Right renal pelvis (tissue), 4 donors: ENCODE measurements at regions not wholly inside any gene's neighbourhood (a gene's known extent, or its start where the extent isn't known, plus 50 kb on each side); places are given as distances from the start of the nearest gene placed in this dataset.
"Not testable (repeated sequence)": the region's sequence is repeated elsewhere in the genome, so short reads cannot be mapped to it uniquely, and the experiment has no call there.

Source experiments
- DNase-seq, 4 donors: peaks; one replicate each; pipeline ENCODE4 v3.0.0-alpha.2; 2013; ENCODE audit warnings: low read depth in 4 of 4, low spot score in 3 of 4, missing footprints in 1 of 4

DNA sequence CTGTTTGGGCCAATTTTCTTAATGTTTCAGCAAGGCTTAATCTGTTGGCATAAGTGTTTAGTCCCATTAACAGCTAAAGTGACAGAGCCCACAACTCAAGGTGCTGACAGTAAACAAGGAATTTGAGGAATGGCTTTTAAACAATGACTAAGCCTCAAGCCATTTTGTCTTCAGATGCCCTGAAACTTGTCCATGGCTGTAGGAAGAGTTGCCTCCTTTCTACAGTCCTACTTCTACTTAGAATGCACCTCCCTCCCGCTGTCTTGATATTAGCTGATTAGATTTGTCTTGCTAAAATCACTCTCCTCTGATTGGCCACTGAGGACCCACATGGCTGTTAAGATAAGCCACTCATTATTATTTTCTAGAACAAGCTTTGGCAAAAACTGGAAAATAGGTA, 188.4 kb upstream of the OTX2 start:
- DNase-seq = no peak

- DNase-seq = no peak
These were observed 186.6 kb upstream of the OTX2 start for GRCh38 chr14:56996721-56997399.

DNA sequence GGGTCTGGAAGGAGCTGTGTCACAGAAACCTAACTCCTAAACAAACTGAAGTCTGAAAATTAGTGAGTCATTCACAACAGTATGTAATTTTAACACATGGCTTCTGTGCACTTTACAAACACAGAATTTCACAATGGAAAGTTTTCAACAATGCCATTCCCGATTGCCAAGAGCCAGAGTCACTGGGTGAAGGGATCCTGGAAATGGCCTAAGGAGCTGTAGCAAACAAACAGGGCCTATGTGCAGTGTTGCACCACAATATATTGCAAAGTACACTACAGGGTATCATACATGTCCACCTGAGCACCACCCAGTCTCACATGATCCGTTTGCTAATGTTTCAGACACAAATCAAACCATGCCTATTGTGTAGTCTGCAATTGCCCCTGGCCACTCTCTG, 184.7 kb upstream of the OTX2 start:
- DNase-seq = no peak

DNA sequence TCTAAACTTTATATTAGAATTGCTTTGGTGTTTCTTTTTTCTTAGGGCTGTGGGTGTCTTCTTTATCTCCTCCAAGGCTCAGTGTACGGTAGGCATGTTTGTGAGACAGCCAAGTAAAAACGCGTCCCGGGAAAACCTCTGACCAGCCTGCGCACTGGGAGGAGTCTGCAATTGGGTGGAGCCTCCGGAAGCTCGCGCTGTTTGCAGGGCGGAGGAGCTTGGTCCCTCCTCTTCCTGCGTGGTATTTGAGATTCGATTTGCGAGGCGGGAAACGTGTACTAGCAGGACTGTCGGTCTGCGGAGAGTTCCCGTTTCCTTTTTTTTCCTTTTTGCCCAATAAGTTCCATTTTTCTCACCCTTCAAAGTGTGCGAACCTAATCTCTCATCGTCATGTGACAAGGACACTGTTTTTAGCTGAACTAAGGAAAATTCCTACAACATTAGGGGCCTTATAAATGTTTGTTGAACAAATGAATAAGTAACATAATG, 182.1 kb upstream of the OTX2 start:
- DNase-seq = no peak

- not testable (repeated sequence) for DNase-seq
These were observed 180.8 kb upstream of the OTX2 start for GRCh38 chr14:56990991-56991627.

DNA sequence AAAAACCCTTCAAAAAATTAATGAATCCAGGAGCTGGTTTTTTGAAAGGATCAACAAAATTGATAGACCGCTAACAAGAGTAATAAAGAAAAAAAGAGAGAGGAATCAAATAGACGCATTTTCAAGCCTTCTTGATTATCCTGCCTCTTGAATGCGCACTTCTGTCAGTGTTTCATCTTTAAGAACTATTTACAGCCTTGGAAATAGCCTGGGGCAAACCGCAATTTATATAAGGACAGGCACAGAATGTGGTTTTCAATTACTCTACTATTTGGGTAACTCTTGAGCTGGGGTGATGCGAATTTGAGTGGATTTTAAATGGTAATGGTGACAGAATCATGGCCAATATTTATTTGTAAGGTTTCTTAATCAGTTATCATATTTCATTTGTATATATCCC, 179.1 kb upstream of the OTX2 start:
- DNase-seq = no peak

DNA sequence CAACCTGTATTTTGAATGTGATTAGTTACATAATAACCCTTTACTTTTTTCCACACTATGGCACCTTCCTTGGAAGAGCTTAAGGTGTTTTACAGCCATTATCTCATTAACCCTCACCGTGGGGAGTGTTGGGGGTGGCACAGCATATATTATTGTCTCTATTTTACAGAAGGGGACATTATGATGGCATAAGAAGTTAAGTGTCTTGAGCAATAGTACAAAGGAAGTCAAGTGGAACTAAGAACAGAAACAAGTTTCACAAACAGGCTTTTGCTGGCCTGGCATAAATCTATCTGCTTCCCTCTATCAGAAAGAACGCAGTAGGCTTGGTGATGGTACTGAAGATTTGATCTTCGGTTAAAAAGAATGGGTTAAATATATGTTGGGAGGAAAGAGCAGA, 169.7 kb upstream of the OTX2 start:
- DNase-seq = no peak

GRCh38 chr14:56976211-56976610, 165.9 kb upstream of the OTX2 start:
- no peak for DNase-seq

DNA sequence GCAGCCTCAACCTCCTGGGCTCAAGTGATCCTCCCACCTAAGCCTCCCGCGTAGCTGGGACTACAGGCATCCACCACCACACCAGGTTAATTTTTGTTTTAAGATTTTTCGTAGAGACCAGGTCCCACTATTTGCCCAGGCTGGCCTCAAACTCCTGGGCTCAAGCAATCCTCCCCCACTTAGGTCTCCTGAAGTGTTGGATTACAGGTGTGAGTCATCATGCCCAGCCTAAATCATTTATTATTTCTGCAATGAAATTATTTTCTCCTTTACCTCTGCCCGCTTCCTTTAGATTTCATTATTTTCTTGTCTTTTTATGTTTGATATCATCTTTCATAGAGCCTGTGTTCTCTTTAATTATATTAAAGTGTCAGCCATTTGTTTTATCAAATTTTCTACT, 165.2 kb upstream of the OTX2 start:
- no peak for DNase-seq

DNA sequence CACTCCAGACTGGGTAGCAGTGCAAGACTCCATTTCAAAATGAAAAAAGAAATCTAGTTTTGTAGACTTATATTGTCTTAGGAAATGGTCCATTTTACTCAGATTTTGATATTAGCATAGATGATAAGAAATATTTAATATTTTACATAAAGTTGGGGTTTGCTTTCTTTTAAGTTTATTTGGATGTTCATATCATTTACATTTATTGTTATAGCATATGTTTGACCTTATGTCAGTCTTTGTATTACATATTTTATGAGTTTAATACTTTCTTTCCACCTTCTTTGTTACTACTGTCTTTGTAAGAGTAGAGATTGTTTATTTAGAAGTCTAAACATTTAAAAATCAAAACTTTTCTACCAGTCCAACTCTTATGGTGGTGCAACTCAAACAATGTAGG, 162.7 kb upstream of the OTX2 start:
- DNase-seq = no peak

GRCh38 chr14:56964895-56965294, 154.6 kb upstream of the OTX2 start:
- no peak for DNase-seq

- no peak for DNase-seq
These were observed 153.1 kb upstream of the OTX2 start for GRCh38 chr14:56963381-56963780.

GRCh38 chr14:56962444-56963080, 152.3 kb upstream of the OTX2 start:
- DNase-seq = no peak

GRCh38 chr14:56959869-56960268, 149.6 kb upstream of the OTX2 start:
- no peak for DNase-seq

- DNase-seq = no peak
These were observed 148.8 kb upstream of the OTX2 start for GRCh38 chr14:56959121-56959520.

- DNase-seq = no peak
These were observed 145.9 kb upstream of the OTX2 start for GRCh38 chr14:56956182-56956581.

- no peak for DNase-seq
These were observed 145.5 kb upstream of the OTX2 start for GRCh38 chr14:56955745-56956144.

- no peak for DNase-seq
These were observed 143.6 kb upstream of the OTX2 start for GRCh38 chr14:56953884-56954283.

- no peak for DNase-seq
These were observed 142.6 kb upstream of the OTX2 start for GRCh38 chr14:56952766-56953473.

DNA sequence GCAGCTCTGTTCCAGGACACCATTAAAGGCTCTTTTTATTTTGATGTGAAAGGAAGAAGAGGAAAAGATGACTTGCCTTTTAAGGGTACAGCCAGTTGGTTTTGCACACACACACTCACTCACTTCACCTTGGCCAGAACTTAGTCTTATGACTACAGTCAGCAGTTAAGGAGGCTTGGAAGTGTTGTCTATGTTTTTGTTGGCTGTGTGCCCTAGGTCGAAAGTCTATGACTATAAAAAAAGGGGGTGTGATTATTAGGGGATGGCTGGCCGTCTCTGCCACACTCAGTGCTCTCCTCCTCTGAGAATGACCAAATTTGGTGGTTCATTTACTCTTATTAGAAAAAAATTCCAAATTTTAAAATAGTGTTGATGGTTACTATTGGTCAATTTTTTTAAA, 139.5 kb upstream of the OTX2 start:
- peak in 2 of 4 donors; percentile 3 to 13 for DNase-seq

DNA sequence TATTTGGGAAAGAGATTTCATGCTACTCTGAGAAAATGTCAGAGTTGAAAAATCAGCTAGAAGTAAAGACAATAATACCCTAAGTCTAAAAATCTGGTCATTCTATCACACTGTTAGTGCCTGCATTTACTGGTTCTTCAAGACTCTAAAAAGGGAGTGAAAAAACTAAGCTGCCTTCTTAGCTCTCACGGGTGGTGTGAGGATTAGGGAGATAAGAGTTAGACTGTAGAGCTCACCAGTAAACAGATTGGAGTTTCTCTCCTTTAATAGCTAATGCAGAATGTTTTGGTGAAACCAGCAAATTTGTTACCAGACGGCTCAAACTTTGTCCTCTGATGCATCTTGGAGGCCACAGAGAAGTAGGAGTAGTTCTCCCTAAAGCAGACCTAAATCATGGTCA, 135.0 kb upstream of the OTX2 start:
- DNase-seq = no peak
